DOHH2 (cell line): ENCODE measurements at regions not wholly inside any gene's neighbourhood (a gene's known extent, or its start where the extent isn't known, plus 50 kb on each side); places are given as distances from the start of the nearest gene placed in this dataset.

Experiments
- EZH2phosphoT487 ChIP-seq: fragments of 200-600 bp; sonication (generic); IDR thresholded peaks from 2 replicates; pipeline ENCODE4 v1.6.1; 2017; ENCODE audit warnings: borderline replicate concordance, mild to moderate bottlenecking, antibody characterized with exemption, low read length, moderate library complexity, mixed read lengths
- TF ChIP-seq, protein P1 (sequence below): fragments of 200-600 bp; sonication (generic); IDR thresholded peaks from one replicate; pipeline ENCODE4 v1.5.1; 2014; ENCODE audit warnings: antibody characterized with exemption, mild to moderate bottlenecking, low read depth, low read length; ENCODE audit not compliant: poor library complexity, severe bottlenecking

GRCh38 chr17:33526717-33527116, 233.6 kb upstream of the ASIC2 start:
- TF ChIP-seq, protein P1, sequence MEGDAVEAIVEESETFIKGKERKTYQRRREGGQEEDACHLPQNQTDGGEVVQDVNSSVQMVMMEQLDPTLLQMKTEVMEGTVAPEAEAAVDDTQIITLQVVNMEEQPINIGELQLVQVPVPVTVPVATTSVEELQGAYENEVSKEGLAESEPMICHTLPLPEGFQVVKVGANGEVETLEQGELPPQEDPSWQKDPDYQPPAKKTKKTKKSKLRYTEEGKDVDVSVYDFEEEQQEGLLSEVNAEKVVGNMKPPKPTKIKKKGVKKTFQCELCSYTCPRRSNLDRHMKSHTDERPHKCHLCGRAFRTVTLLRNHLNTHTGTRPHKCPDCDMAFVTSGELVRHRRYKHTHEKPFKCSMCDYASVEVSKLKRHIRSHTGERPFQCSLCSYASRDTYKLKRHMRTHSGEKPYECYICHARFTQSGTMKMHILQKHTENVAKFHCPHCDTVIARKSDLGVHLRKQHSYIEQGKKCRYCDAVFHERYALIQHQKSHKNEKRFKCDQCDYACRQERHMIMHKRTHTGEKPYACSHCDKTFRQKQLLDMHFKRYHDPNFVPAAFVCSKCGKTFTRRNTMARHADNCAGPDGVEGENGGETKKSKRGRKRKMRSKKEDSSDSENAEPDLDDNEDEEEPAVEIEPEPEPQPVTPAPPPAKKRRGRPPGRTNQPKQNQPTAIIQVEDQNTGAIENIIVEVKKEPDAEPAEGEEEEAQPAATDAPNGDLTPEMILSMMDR = no peak
- no peak for TF ChIP-seq EZH2phosphoT487
